CD14-positive monocyte (primary cell): ENCODE measurements at regions not wholly inside any gene's neighbourhood (a gene's known extent, or its start where the extent isn't known, plus 50 kb on each side); places are given as distances from the start of the nearest gene placed in this dataset.

Source experiments
- DNase-seq, 3 donors: peaks; one replicate each; pipeline ENCODE4 v3.0.0-alpha.2; 2011 to 2022
- H2AFZ ChIP-seq: 2 replicates; pipeline ENCODE4 v1.6.0; 2012; ENCODE audit warnings: mild to moderate bottlenecking, low read depth, low read length, inconsistent platforms; ENCODE audit not compliant: insufficient read depth, poor library complexity, severe bottlenecking
- H3K27ac ChIP-seq, 2 donors: 1 replicate in 1 of 2; 2 replicates in 1 of 2; pipeline ENCODE4 v1.5.1; 2012 to 2013; ENCODE audit warnings: low read length in 2 of 2, control low read depth in 1 of 2, inconsistent platforms in 1 of 2, low read depth in 1 of 2, mild to moderate bottlenecking in 1 of 2
- H3K27me3 ChIP-seq, 2 donors: one replicate each; pipeline versions ENCODE4 v1.6.0 to v1.6.1; 2011 to 2013; ENCODE audit warnings: low read length in 2 of 2; ENCODE audit not compliant: control insufficient read depth in 2 of 2, insufficient read depth in 2 of 2
- H3K36me3 ChIP-seq, 2 donors: replicated peaks in 1 of 2; 1 replicate in 1 of 2; 2 replicates in 1 of 2; pipeline versions ENCODE4 v1.5.1 to v1.6.1; 2012 to 2013; ENCODE audit warnings: low read length in 2 of 2, control low read depth in 1 of 2, inconsistent platforms in 1 of 2, mild to moderate bottlenecking in 1 of 2; ENCODE audit not compliant: insufficient read depth in 2 of 2, control insufficient read depth in 1 of 2
- H3K4me1 ChIP-seq, 2 donors: 1 replicate in 1 of 2; 2 replicates in 1 of 2; pipeline versions ENCODE4 v1.5.1 to v1.6.1; 2012 to 2013; ENCODE audit warnings: low read length in 2 of 2, control low read depth in 1 of 2, inconsistent platforms in 1 of 2, mild to moderate bottlenecking in 1 of 2, moderate library complexity in 1 of 2; ENCODE audit not compliant: insufficient read depth in 2 of 2, control insufficient read depth in 1 of 2
- H3K4me2 ChIP-seq: replicated peaks from 2 replicates; pipeline ENCODE3; 2012; ENCODE audit warnings: low read length, moderate library complexity, mild to moderate bottlenecking; ENCODE audit not compliant: poor library complexity, severe bottlenecking; ENCODE audit errors: extremely low read depth
- H3K4me3 ChIP-seq, 3 experiments: fragments of 200-600 bp in 1 of 3; sonication (generic) in 1 of 3; replicated peaks in 1 of 3; 1 replicate in 2 of 3; 2 replicates in 1 of 3; pipeline ENCODE4 v1.5.1; 2011 to 2013; ENCODE audit warnings: low read length in 3 of 3, mild to moderate bottlenecking in 3 of 3, control low read depth in 2 of 3, low read depth in 2 of 3, inconsistent platforms in 1 of 3, moderate library complexity in 1 of 3
- H3K79me2 ChIP-seq: 2 replicates; pipeline ENCODE4 v1.6.0; 2012; ENCODE audit warnings: mild to moderate bottlenecking, control low read depth, inconsistent platforms, low read length, moderate library complexity; ENCODE audit not compliant: insufficient read depth
- H3K9ac ChIP-seq: 2 replicates; pipeline ENCODE4 v1.6.0; 2017; ENCODE audit warnings: low read length, mild to moderate bottlenecking; ENCODE audit not compliant: insufficient read depth, poor library complexity, severe bottlenecking
- H3K9me3 ChIP-seq, 2 donors: replicated peaks in 1 of 2; 1 replicate in 1 of 2; 2 replicates in 1 of 2; pipeline versions ENCODE4 v1.5.1 to v1.6.1; 2012 to 2013; ENCODE audit warnings: low read length in 2 of 2, control low read depth in 1 of 2; ENCODE audit not compliant: control insufficient read depth in 1 of 2, insufficient read depth in 1 of 2
- H4K20me1 ChIP-seq: 2 replicates; pipeline ENCODE4 v1.6.0; 2012; ENCODE audit warnings: mild to moderate bottlenecking, low read length, control low read depth, moderate library complexity; ENCODE audit not compliant: insufficient read depth
- H3K27ac Mint-ChIP-seq, 7 donors: one replicate each; pipeline ENCODE4 v1.8.0; 2020; ENCODE audit warnings: mild to moderate bottlenecking in 7 of 7, mixed read lengths in 7 of 7, moderate library complexity in 6 of 7, inconsistent platforms in 2 of 7
- H3K27me3 Mint-ChIP-seq, 3 donors: one replicate each; pipeline ENCODE4 v1.8.0; 2021 to 2022; ENCODE audit warnings: low read depth in 3 of 3, mild to moderate bottlenecking in 3 of 3, mixed read lengths in 3 of 3, moderate library complexity in 3 of 3, inconsistent platforms in 1 of 3
- H3K36me3 Mint-ChIP-seq, 2 donors: one replicate each; pipeline ENCODE4 v1.8.0; 2020; ENCODE audit warnings: mixed read lengths in 2 of 2, inconsistent platforms in 1 of 2, mild to moderate bottlenecking in 1 of 2
- H3K4me1 Mint-ChIP-seq: one replicate; pipeline ENCODE4 v1.8.0; 2020; ENCODE audit warnings: mild to moderate bottlenecking, mixed read lengths
- H3K4me3 Mint-ChIP-seq, 2 donors: one replicate each; pipeline ENCODE4 v1.8.0; 2020; ENCODE audit warnings: mild to moderate bottlenecking in 2 of 2, mixed read lengths in 2 of 2, moderate library complexity in 1 of 2
- H3K9me3 Mint-ChIP-seq, 7 donors: one replicate each; pipeline ENCODE4 v1.8.0; 2020 to 2022; ENCODE audit warnings: mixed read lengths in 7 of 7, mild to moderate bottlenecking in 6 of 7, moderate library complexity in 6 of 7, inconsistent platforms in 2 of 7
- WGBS: methylation state at CpG from one replicate; pipeline ENCODE4 v1.1.5; 2013; ENCODE audit warnings: missing lambda C conversion rate; ENCODE audit not compliant: insufficient coverage; 5-methylcytosine and 5-hydroxymethylcytosine counted together
- intact Hi-C, 2 donors: fragments of 100-400 bp; cut with micrococcal nuclease; formaldehyde crosslinking; loops; one replicate each; pipeline versions ENCODE4 v1.15.0 to v1.15.1; 2023
- TF ChIP-seq, protein P1 (sequence below): fragments of 200-600 bp; IDR thresholded peaks from one replicate; pipeline ENCODE4 v1.8.0; 2022; ENCODE audit warnings: antibody characterized with exemption, mild to moderate bottlenecking

DNA sequence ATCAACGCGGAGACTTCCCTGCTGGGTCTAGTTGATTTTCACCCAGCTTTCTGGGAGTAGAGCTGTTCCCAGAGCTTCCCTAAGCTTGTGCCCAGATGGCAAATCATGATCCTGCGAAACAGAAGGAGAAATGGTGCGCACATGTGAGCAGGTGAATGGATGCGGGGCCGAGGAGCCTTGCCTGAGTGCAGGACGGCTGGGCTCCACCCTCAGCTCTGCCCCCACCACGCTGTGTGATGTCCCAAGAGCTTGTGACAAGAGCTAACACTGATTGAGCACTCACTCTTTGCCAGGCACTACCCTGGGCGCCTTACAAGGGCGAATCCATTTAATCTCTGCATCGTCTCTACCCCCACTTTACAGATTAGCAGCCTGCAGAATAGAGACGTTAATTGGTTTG, 162.7 kb upstream of the RPL38 start:
- H3K9me3 ChIP-seq, result no peaks in the 10 kb centered on the region
- H3K27me3 ChIP-seq, result no peaks in the 10 kb centered on the region
- no peak overlapping the region for H3K9ac ChIP-seq
- Mint-ChIP-seq H3K36me3 (no peaks in the 10 kb centered on the region), H3K4me3 (no peak overlapping the region), H3K9me3 (no peaks in the 10 kb centered on the region), H3K4me1 (no peaks in the 10 kb centered on the region), H3K27ac (peak overlapping the region in 1 of 7 donors; percentile 68), H3K27me3 (peaks cover 4 to 14% (median 5%) of the 10 kb centered on the region in 3 donors)
- no peaks in the 10 kb centered on the region for H3K79me2 ChIP-seq
- no peak overlapping the region for H2AFZ ChIP-seq
- H4K20me1 ChIP-seq, result no peaks in the 10 kb centered on the region
- H3K4me2 ChIP-seq, result no peak overlapping the region
- DNase-seq, result no peak
- H3K36me3 ChIP-seq, result no peaks in the 10 kb centered on the region
- intact Hi-C loops, result no loop called here
- no peak overlapping the region for H3K27ac ChIP-seq
- 90% methylated on average over 12 of the region's 12 CpGs for WGBS
- H3K4me1 ChIP-seq, result no peaks in the 10 kb centered on the region
- TF ChIP-seq, protein P1, sequence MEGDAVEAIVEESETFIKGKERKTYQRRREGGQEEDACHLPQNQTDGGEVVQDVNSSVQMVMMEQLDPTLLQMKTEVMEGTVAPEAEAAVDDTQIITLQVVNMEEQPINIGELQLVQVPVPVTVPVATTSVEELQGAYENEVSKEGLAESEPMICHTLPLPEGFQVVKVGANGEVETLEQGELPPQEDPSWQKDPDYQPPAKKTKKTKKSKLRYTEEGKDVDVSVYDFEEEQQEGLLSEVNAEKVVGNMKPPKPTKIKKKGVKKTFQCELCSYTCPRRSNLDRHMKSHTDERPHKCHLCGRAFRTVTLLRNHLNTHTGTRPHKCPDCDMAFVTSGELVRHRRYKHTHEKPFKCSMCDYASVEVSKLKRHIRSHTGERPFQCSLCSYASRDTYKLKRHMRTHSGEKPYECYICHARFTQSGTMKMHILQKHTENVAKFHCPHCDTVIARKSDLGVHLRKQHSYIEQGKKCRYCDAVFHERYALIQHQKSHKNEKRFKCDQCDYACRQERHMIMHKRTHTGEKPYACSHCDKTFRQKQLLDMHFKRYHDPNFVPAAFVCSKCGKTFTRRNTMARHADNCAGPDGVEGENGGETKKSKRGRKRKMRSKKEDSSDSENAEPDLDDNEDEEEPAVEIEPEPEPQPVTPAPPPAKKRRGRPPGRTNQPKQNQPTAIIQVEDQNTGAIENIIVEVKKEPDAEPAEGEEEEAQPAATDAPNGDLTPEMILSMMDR, result no peak
- H3K4me3 ChIP-seq, result no peak overlapping the region

DNA sequence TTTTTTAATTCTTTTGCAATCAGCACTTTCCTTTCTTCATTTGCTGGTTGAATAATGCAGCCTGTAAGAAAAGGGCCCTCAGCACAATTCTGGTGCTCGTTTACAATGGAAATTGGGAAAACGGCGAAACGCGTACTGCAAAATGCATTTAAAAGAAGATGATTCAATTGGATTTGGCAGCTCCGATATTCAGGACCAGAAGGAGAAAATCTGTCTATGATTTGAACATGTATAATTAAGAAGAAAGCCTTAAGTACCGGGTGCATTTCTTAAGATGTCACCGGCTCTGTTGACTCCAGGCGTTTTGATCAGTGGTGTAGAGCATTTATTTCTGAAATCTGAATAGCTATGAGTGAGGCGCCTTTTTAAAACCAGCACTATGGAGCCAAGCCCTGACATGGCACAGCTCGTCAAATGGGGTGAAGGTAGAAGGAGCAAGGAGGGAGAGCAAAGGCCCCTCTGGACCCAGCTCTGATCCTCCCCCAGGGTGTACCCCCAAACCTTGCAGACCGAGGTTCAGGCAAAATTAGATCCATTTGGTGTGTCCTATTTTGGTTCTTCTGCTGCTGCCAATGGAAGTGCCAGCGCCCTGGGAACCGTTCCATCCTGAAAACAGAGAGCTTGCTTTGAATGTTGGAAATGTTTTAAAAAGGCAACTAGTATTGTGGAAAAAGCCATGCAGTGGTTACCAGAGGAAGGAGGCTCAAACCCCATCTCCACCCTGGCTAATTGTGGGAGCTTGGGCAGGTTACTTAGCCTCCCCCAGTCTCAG, 161.4 kb upstream of the RPL38 start:
- DNase-seq, result no peak
- Histone ChIP-seq H3K79me2 (no peaks in the 10 kb centered on the region), H3K27ac (no peak overlapping the region), H3K27me3 (no peaks in the 10 kb centered on the region), H3K4me3 (no peak overlapping the region), H3K9me3 (no peaks in the 10 kb centered on the region), H3K4me1 (no peaks in the 10 kb centered on the region), H3K36me3 (no peaks in the 10 kb centered on the region), H2AFZ (no peak overlapping the region), H3K9ac (no peak overlapping the region), H4K20me1 (no peaks in the 10 kb centered on the region), H3K4me2 (no peak overlapping the region)
- no peaks in the 10 kb centered on the region for H3K36me3 Mint-ChIP-seq
- H3K27ac Mint-ChIP-seq, result no peak overlapping the region
- intact Hi-C loops, result no loop called here
- peaks cover 3 to 5% (median 4%) of the 10 kb centered on the region in 3 donors for H3K27me3 Mint-ChIP-seq
- no peaks in the 10 kb centered on the region for H3K9me3 Mint-ChIP-seq
- no peak overlapping the region for H3K4me3 Mint-ChIP-seq
- 100% methylated on average over 10 of the region's 14 CpGs for WGBS
- H3K4me1 Mint-ChIP-seq, result no peaks in the 10 kb centered on the region
- TF ChIP-seq, protein P1, result no peak
